ENCODE measurements at regions not wholly inside any gene's neighbourhood (a gene's known extent, or its start where the extent isn't known, plus 50 kb on each side); places are given as distances from the start of the nearest gene placed in this dataset.

GRCh38 chr4:123585111-123585510, 188.5 kb downstream of the SPRY1 start:
- H3K36me3 ChIP-seq (replicated peaks; ENCODE audit: insufficient read depth, low read length), result no peaks in the 10 kb centered on the region
- no peak overlapping the region for H3K4me2 ChIP-seq (ENCODE audit: low read depth, low read length)
- no peaks in the 10 kb centered on the region for H3F3A ChIP-seq (ENCODE audit: insufficient read depth, low read length)
- no peaks in the 10 kb centered on the region for H3K9me3 ChIP-seq (replicated peaks; ENCODE audit: insufficient read depth, low read length)
- H3K27me3 ChIP-seq (replicated peaks; ENCODE audit: insufficient read depth, low read length), result no peaks in the 10 kb centered on the region
- H3K9me2 ChIP-seq (replicated peaks; ENCODE audit: insufficient read depth, low read length), result no peaks in the 10 kb centered on the region
- H3K79me2 ChIP-seq (ENCODE audit: low read length), result no peaks in the 10 kb centered on the region
- no peak overlapping the region for H2AFZ ChIP-seq (ENCODE audit: low read length)
- no peak for DNase-seq
- H3K4me3 ChIP-seq (ENCODE audit: low read length), result no peak overlapping the region
- H3K27ac ChIP-seq (ENCODE audit: low read length), result no peak overlapping the region
- H3K4me1 ChIP-seq (ENCODE audit: low read length), result peaks cover 22% of the 10 kb centered on the region
- H3K9ac ChIP-seq (ENCODE audit: low read length), result no peak overlapping the region
- H4K20me1 ChIP-seq (ENCODE audit: insufficient read depth, low read length), result no peaks in the 10 kb centered on the region
- TF ChIP-seq CTCF (IDR thresholded peaks at IDR 0.05; ENCODE audit: low read length) (no peak), EZH2phosphoT487 (IDR thresholded peaks at IDR 0.05; ENCODE audit: low read length) (no peak), EZH2 (optimal IDR thresholded peaks at IDR 0.05; ENCODE audit: low read depth, low read length) (no peak)

GRCh38 chr4:123587983-123588494, 191.4 kb downstream of the SPRY1 start:
- H3K4me3 ChIP-seq (ENCODE audit: low read length), result no peak overlapping the region
- H3K9me2 ChIP-seq (replicated peaks; ENCODE audit: insufficient read depth, low read length), result no peaks in the 10 kb centered on the region
- H3F3A ChIP-seq (ENCODE audit: insufficient read depth, low read length), result no peaks in the 10 kb centered on the region
- DNase-seq, result no peak
- peaks cover 23% of the 10 kb centered on the region for H3K4me1 ChIP-seq (ENCODE audit: low read length)
- no peak for TF ChIP-seq EZH2phosphoT487 (IDR thresholded peaks at IDR 0.05; ENCODE audit: low read length)
- TF ChIP-seq EZH2 (optimal IDR thresholded peaks at IDR 0.05; ENCODE audit: low read depth, low read length), result no peak
- TF ChIP-seq CTCF (IDR thresholded peaks at IDR 0.05; ENCODE audit: low read length), result no peak
- H3K9ac ChIP-seq (ENCODE audit: low read length), result no peak overlapping the region
- no peaks in the 10 kb centered on the region for H3K9me3 ChIP-seq (replicated peaks; ENCODE audit: insufficient read depth, low read length)
- no peaks in the 10 kb centered on the region for H3K27me3 ChIP-seq (replicated peaks; ENCODE audit: insufficient read depth, low read length)
- H3K4me2 ChIP-seq (ENCODE audit: low read depth, low read length), result peak overlapping the region; percentile 41
- peak overlapping the region; percentile 43; the same call in 1 of the 2 replicates for H3K27ac ChIP-seq (ENCODE audit: low read length)
- no peaks in the 10 kb centered on the region for H3K79me2 ChIP-seq (ENCODE audit: low read length)
- no peaks in the 10 kb centered on the region for H4K20me1 ChIP-seq (ENCODE audit: insufficient read depth, low read length)
- peak overlapping the region; percentile 13; the same call in 1 of the 2 replicates for H2AFZ ChIP-seq (ENCODE audit: low read length)
- H3K36me3 ChIP-seq (replicated peaks; ENCODE audit: insufficient read depth, low read length), result no peaks in the 10 kb centered on the region

GRCh38 chr4:123588631-123589241, 192.1 kb downstream of the SPRY1 start:
- Histone ChIP-seq H3K9ac (ENCODE audit: low read length) (no peak overlapping the region), H3K36me3 (replicated peaks; ENCODE audit: insufficient read depth, low read length) (no peaks in the 10 kb centered on the region), H4K20me1 (ENCODE audit: insufficient read depth, low read length) (no peaks in the 10 kb centered on the region), H3K27ac (ENCODE audit: low read length) (peak overlapping the region; percentile 43; the same call in 1 of the 2 replicates), H3K4me2 (ENCODE audit: low read depth, low read length) (peak overlapping the region; percentile 41), H3K79me2 (ENCODE audit: low read length) (no peaks in the 10 kb centered on the region), H3K9me3 (replicated peaks; ENCODE audit: insufficient read depth, low read length) (no peaks in the 10 kb centered on the region), H3K9me2 (replicated peaks; ENCODE audit: insufficient read depth, low read length) (no peaks in the 10 kb centered on the region), H3K4me1 (ENCODE audit: low read length) (peaks cover 23% of the 10 kb centered on the region), H3F3A (ENCODE audit: insufficient read depth, low read length) (no peaks in the 10 kb centered on the region), H3K4me3 (ENCODE audit: low read length) (0 out of 2 replicates have a peak overlapping the region, but pooled peaks have one; percentile 2), H3K27me3 (replicated peaks; ENCODE audit: insufficient read depth, low read length) (no peaks in the 10 kb centered on the region), H2AFZ (ENCODE audit: low read length) (peak overlapping the region; percentile 16; the same call in 1 of the 2 replicates)
- no peak for TF ChIP-seq EZH2 (optimal IDR thresholded peaks at IDR 0.05; ENCODE audit: low read depth, low read length)
- TF ChIP-seq CTCF (IDR thresholded peaks at IDR 0.05; ENCODE audit: low read length), result no peak
- no peak for TF ChIP-seq EZH2phosphoT487 (IDR thresholded peaks at IDR 0.05; ENCODE audit: low read length)
- DNase-seq, result peak; percentile 82

Data from MM.1S (cell line).